CD14-positive monocyte (primary cell): ENCODE measurements at regions not wholly inside any gene's neighbourhood (a gene's known extent, or its start where the extent isn't known, plus 50 kb on each side); places are given as distances from the start of the nearest gene placed in this dataset.
A peak's percentile ranks its signal among the peaks of the same experiment; 100 is the strongest.

Experiments used
- DNase-seq, 3 donors: peaks; one replicate each; pipeline ENCODE4 v3.0.0-alpha.2; 2011 to 2022
- H2AFZ ChIP-seq: 2 replicates; pipeline ENCODE4 v1.6.0; 2012; ENCODE audit warnings: mild to moderate bottlenecking, low read depth, low read length, inconsistent platforms; ENCODE audit not compliant: insufficient read depth, poor library complexity, severe bottlenecking
- H3K27ac ChIP-seq, 2 donors: 1 replicate in 1 of 2; 2 replicates in 1 of 2; pipeline ENCODE4 v1.5.1; 2012 to 2013; ENCODE audit warnings: low read length in 2 of 2, control low read depth in 1 of 2, inconsistent platforms in 1 of 2, low read depth in 1 of 2, mild to moderate bottlenecking in 1 of 2
- H3K27me3 ChIP-seq, 2 donors: one replicate each; pipeline versions ENCODE4 v1.6.0 to v1.6.1; 2011 to 2013; ENCODE audit warnings: low read length in 2 of 2; ENCODE audit not compliant: control insufficient read depth in 2 of 2, insufficient read depth in 2 of 2
- H3K36me3 ChIP-seq, 2 donors: replicated peaks in 1 of 2; 1 replicate in 1 of 2; 2 replicates in 1 of 2; pipeline versions ENCODE4 v1.5.1 to v1.6.1; 2012 to 2013; ENCODE audit warnings: low read length in 2 of 2, control low read depth in 1 of 2, inconsistent platforms in 1 of 2, mild to moderate bottlenecking in 1 of 2; ENCODE audit not compliant: insufficient read depth in 2 of 2, control insufficient read depth in 1 of 2
- H3K4me1 ChIP-seq, 2 donors: 1 replicate in 1 of 2; 2 replicates in 1 of 2; pipeline versions ENCODE4 v1.5.1 to v1.6.1; 2012 to 2013; ENCODE audit warnings: low read length in 2 of 2, control low read depth in 1 of 2, inconsistent platforms in 1 of 2, mild to moderate bottlenecking in 1 of 2, moderate library complexity in 1 of 2; ENCODE audit not compliant: insufficient read depth in 2 of 2, control insufficient read depth in 1 of 2
- H3K4me2 ChIP-seq: replicated peaks from 2 replicates; pipeline ENCODE3; 2012; ENCODE audit warnings: low read length, moderate library complexity, mild to moderate bottlenecking; ENCODE audit not compliant: poor library complexity, severe bottlenecking; ENCODE audit errors: extremely low read depth
- H3K4me3 ChIP-seq, 3 experiments: fragments of 200-600 bp in 1 of 3; sonication (generic) in 1 of 3; replicated peaks in 1 of 3; 1 replicate in 2 of 3; 2 replicates in 1 of 3; pipeline ENCODE4 v1.5.1; 2011 to 2013; ENCODE audit warnings: low read length in 3 of 3, mild to moderate bottlenecking in 3 of 3, control low read depth in 2 of 3, low read depth in 2 of 3, inconsistent platforms in 1 of 3, moderate library complexity in 1 of 3
- H3K79me2 ChIP-seq: 2 replicates; pipeline ENCODE4 v1.6.0; 2012; ENCODE audit warnings: mild to moderate bottlenecking, control low read depth, inconsistent platforms, low read length, moderate library complexity; ENCODE audit not compliant: insufficient read depth
- H3K9ac ChIP-seq: 2 replicates; pipeline ENCODE4 v1.6.0; 2017; ENCODE audit warnings: low read length, mild to moderate bottlenecking; ENCODE audit not compliant: insufficient read depth, poor library complexity, severe bottlenecking
- H3K9me3 ChIP-seq, 2 donors: replicated peaks in 1 of 2; 1 replicate in 1 of 2; 2 replicates in 1 of 2; pipeline versions ENCODE4 v1.5.1 to v1.6.1; 2012 to 2013; ENCODE audit warnings: low read length in 2 of 2, control low read depth in 1 of 2; ENCODE audit not compliant: control insufficient read depth in 1 of 2, insufficient read depth in 1 of 2
- H4K20me1 ChIP-seq: 2 replicates; pipeline ENCODE4 v1.6.0; 2012; ENCODE audit warnings: mild to moderate bottlenecking, low read length, control low read depth, moderate library complexity; ENCODE audit not compliant: insufficient read depth
- H3K27ac Mint-ChIP-seq, 7 donors: one replicate each; pipeline ENCODE4 v1.8.0; 2020; ENCODE audit warnings: mild to moderate bottlenecking in 7 of 7, mixed read lengths in 7 of 7, moderate library complexity in 6 of 7, inconsistent platforms in 2 of 7
- H3K27me3 Mint-ChIP-seq, 3 donors: one replicate each; pipeline ENCODE4 v1.8.0; 2021 to 2022; ENCODE audit warnings: low read depth in 3 of 3, mild to moderate bottlenecking in 3 of 3, mixed read lengths in 3 of 3, moderate library complexity in 3 of 3, inconsistent platforms in 1 of 3
- H3K36me3 Mint-ChIP-seq, 2 donors: one replicate each; pipeline ENCODE4 v1.8.0; 2020; ENCODE audit warnings: mixed read lengths in 2 of 2, inconsistent platforms in 1 of 2, mild to moderate bottlenecking in 1 of 2
- H3K4me1 Mint-ChIP-seq: one replicate; pipeline ENCODE4 v1.8.0; 2020; ENCODE audit warnings: mild to moderate bottlenecking, mixed read lengths
- H3K4me3 Mint-ChIP-seq, 2 donors: one replicate each; pipeline ENCODE4 v1.8.0; 2020; ENCODE audit warnings: mild to moderate bottlenecking in 2 of 2, mixed read lengths in 2 of 2, moderate library complexity in 1 of 2
- H3K9me3 Mint-ChIP-seq, 7 donors: one replicate each; pipeline ENCODE4 v1.8.0; 2020 to 2022; ENCODE audit warnings: mixed read lengths in 7 of 7, mild to moderate bottlenecking in 6 of 7, moderate library complexity in 6 of 7, inconsistent platforms in 2 of 7
- CTCF ChIP-seq: fragments of 200-600 bp; IDR thresholded peaks from one replicate; pipeline ENCODE4 v1.8.0; 2022; ENCODE audit warnings: antibody characterized with exemption, mild to moderate bottlenecking
- WGBS: methylation state at CpG from one replicate; pipeline ENCODE4 v1.1.5; 2013; ENCODE audit warnings: missing lambda C conversion rate; ENCODE audit not compliant: insufficient coverage; 5-methylcytosine and 5-hydroxymethylcytosine counted together
- intact Hi-C, 2 donors: fragments of 100-400 bp; cut with micrococcal nuclease; formaldehyde crosslinking; loops; one replicate each; pipeline versions ENCODE4 v1.15.0 to v1.15.1; 2023

- Mint-ChIP-seq H3K27me3 (peaks cover 0 to 3% (median 0%) of the 10 kb centered on the region in 3 donors), H3K4me3 (no peak overlapping the region), H3K36me3 (no peaks in the 10 kb centered on the region), H3K27ac (no peak overlapping the region), H3K9me3 (peaks cover 8 to 31% (median 19%) of the 10 kb centered on the region in 7 donors), H3K4me1 (peaks cover 5% of the 10 kb centered on the region)
- DNase-seq: peak in 2 of 3 donors; percentile 4 to 8
- intact Hi-C loops: no loop called here
- no peak overlapping the region for H3K4me3 ChIP-seq
- H2AFZ ChIP-seq: no peak overlapping the region
- no peak overlapping the region for H3K4me2 ChIP-seq
- H4K20me1 ChIP-seq: no peaks in the 10 kb centered on the region
- peaks cover 10 to 18% of the 10 kb centered on the region in 2 donors for H3K9me3 ChIP-seq
- H3K9ac ChIP-seq: no peak overlapping the region
- no peaks in the 10 kb centered on the region for H3K36me3 ChIP-seq
- peaks cover 0 to 27% of the 10 kb centered on the region in 2 donors for H3K4me1 ChIP-seq
- WGBS: 0% methylated on average over 3 of the region's 6 CpGs
- H3K27me3 ChIP-seq: no peaks in the 10 kb centered on the region
- no peak overlapping the region for H3K27ac ChIP-seq
- no peaks in the 10 kb centered on the region for H3K79me2 ChIP-seq
- TF ChIP-seq CTCF: no peak
These were observed 168.3 kb upstream of the PUM3 start for GRCh38 chr9:3012245-3012644.

GRCh38 chr9:3008091-3008490 lies 164.2 kb upstream of the PUM3 start:
- peaks cover 10 to 18% of the 10 kb centered on the region in 2 donors for H3K9me3 ChIP-seq
- H3K4me1 ChIP-seq: peaks cover 0 to 14% of the 10 kb centered on the region in 2 donors
- Mint-ChIP-seq H3K36me3 (no peaks in the 10 kb centered on the region), H3K27ac (no peak overlapping the region), H3K4me3 (no peak overlapping the region), H3K4me1 (peaks cover 5% of the 10 kb centered on the region), H3K9me3 (peaks cover 8 to 31% (median 19%) of the 10 kb centered on the region in 7 donors), H3K27me3 (peaks cover 0 to 2% (median 0%) of the 10 kb centered on the region in 3 donors)
- H3K9ac ChIP-seq: no peak overlapping the region
- no peaks in the 10 kb centered on the region for H4K20me1 ChIP-seq
- H3K36me3 ChIP-seq: no peaks in the 10 kb centered on the region
- H3K79me2 ChIP-seq: no peaks in the 10 kb centered on the region
- H3K4me3 ChIP-seq: no peak overlapping the region
- DNase-seq: no peak
- no peaks in the 10 kb centered on the region for H3K27me3 ChIP-seq
- intact Hi-C loops: no loop called here
- H2AFZ ChIP-seq: no peak overlapping the region
- H3K4me2 ChIP-seq: no peak overlapping the region
- 96% methylated on average over 3 of the region's 4 CpGs for WGBS
- no peak overlapping the region for H3K27ac ChIP-seq
- no peak for TF ChIP-seq CTCF
